NCI-H146 treated with DMSO at 0.1 percent for 48 hours (cell line): ENCODE measurements at regions not wholly inside any gene's neighbourhood (a gene's known extent, or its start where the extent isn't known, plus 50 kb on each side); places are given as distances from the start of the nearest gene placed in this dataset.

Source experiments
- DNase-seq: peaks from one replicate; lab custom pipeline; 2025; ENCODE audit not compliant: unreplicated experiment; lab: John Stamatoyannopoulos, UW

- DNase-seq: no peak
These were observed 538.3 kb upstream of the FAT3 start for GRCh38 chr11:91686281-91686680.

GRCh38 chr11:91673705-91674104 lies 550.9 kb upstream of the FAT3 start:
- DNase-seq: no peak

GRCh38 chr11:91664521-91664920 lies 560.1 kb upstream of the FAT3 start:
- no peak for DNase-seq

- no peak for DNase-seq
These were observed 564.6 kb upstream of the FAT3 start for GRCh38 chr11:91660036-91660435.

- no peak for DNase-seq
These were observed 569.9 kb upstream of the FAT3 start for GRCh38 chr11:91654686-91655085.

- no peak for DNase-seq
These were observed 571.4 kb upstream of the FAT3 start for GRCh38 chr11:91653079-91653754.

GRCh38 chr11:91650802-91651201 lies 573.8 kb upstream of the FAT3 start:
- DNase-seq: no peak

GRCh38 chr11:91641153-91641552 lies 583.5 kb upstream of the FAT3 start:
- DNase-seq: no peak

- DNase-seq: no peak
These were observed 585.3 kb upstream of the FAT3 start for GRCh38 chr11:91639359-91639758.

GRCh38 chr11:91630916-91631673 lies 593.5 kb upstream of the FAT3 start:
- no peak for DNase-seq

- no peak for DNase-seq
These were observed 599.1 kb upstream of the FAT3 start for GRCh38 chr11:91625495-91625894.

- DNase-seq: no peak
These were observed 600.6 kb upstream of the FAT3 start for GRCh38 chr11:91624021-91624420.

GRCh38 chr11:91608677-91609076 lies 615.9 kb upstream of the FAT3 start:
- DNase-seq: no peak

GRCh38 chr11:91596111-91596510 lies 628.5 kb upstream of the FAT3 start:
- DNase-seq: no peak

GRCh38 chr11:91591021-91591420 lies 633.6 kb upstream of the FAT3 start:
- DNase-seq: no peak

- DNase-seq: no peak
These were observed 637.5 kb upstream of the FAT3 start for GRCh38 chr11:91587131-91587530.

- no peak for DNase-seq
These were observed 639.4 kb upstream of the FAT3 start for GRCh38 chr11:91585035-91585801.

GRCh38 chr11:91563176-91563575 lies 661.4 kb upstream of the FAT3 start:
- DNase-seq: no peak

- DNase-seq: no peak
These were observed 664.2 kb upstream of the FAT3 start for GRCh38 chr11:91560434-91560833.

GRCh38 chr11:91538065-91538464 lies 686.6 kb upstream of the FAT3 start:
- DNase-seq: no peak

- DNase-seq: no peak
These were observed 688.3 kb upstream of the FAT3 start for GRCh38 chr11:91536366-91536765.

- no peak for DNase-seq
These were observed 695.7 kb upstream of the FAT3 start for GRCh38 chr11:91528965-91529364.
